ENCODE measurements at regions not wholly inside any gene's neighbourhood (a gene's known extent, or its start where the extent isn't known, plus 50 kb on each side); places are given as distances from the start of the nearest gene placed in this dataset.
"Not testable (repeated sequence)": the region's sequence is repeated elsewhere in the genome, so short reads cannot be mapped to it uniquely, and the experiment has no call there.

DNA sequence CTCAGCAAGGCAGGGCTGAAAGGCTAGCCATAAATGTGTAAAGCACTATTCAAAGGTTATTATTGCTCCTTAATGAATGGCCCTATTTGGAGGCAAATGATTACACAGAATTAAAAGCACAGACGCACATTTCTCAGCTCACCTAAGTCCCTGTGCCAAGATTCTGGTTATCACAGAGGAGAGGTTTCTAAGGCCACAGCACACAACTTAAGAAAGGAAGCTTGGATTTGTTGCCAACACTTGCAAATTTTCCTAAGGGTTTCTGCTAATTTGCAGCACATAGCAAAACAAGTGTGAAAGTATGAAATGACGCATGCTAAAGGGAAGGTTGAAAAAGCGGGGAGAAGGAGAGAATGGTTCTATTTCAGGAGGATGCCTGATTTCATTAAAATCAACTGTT is 834.1 kb upstream of the C9orf72 start:
- in situ Hi-C loops (cut with MboI; ENCODE audit: low sequenced_read_pairs): no loop called here

- in situ Hi-C loops (cut with MboI; ENCODE audit: low sequenced_read_pairs): no loop called here
These were observed 836.6 kb upstream of the C9orf72 start for GRCh38 chr9:28409919-28410318.

DNA sequence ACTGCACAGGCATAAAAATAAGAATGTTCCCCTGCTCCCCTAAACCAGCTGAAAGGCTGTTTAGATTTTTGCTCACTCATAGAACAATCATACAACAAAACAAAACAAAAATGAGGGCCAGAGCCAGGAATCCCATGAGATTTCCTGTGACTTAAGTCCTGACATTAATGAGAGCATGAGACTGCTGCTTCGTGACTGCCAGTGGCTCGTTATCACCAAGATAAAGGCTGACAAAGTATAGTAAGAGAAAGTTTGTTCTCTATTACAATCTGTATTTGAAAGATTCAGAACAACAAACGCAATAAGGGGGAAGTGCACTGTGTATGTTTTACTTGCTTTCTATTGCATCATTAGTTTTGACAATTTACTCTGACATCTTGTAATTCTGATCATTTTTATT is 837.1 kb upstream of the C9orf72 start:
- in situ Hi-C loops (cut with MboI; ENCODE audit: low sequenced_read_pairs): no loop called here

DNA sequence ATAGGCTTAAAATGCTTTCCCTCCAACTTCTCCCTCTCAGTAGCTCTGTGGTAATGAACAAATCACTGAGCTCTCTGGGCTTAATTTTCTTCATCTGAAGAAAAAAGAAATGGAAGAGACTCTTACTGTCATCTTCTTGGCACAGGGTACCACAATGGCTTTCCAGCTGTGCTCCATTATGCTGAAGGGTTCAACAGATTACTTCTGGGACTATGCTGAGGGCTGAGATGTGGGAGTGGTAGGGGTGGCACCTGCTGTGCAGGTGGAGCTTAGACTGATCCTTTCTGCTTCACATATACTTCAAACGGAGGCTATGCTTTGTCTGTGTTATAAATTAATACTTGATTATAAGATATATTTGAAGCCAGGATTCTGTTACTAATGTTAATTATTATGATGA is 840.2 kb upstream of the C9orf72 start:
- in situ Hi-C loops (cut with MboI; ENCODE audit: low sequenced_read_pairs): no loop called here

- in situ Hi-C loops (cut with MboI; ENCODE audit: low sequenced_read_pairs): no loop called here
These were observed 850.0 kb upstream of the C9orf72 start for GRCh38 chr9:28423255-28423654.

- in situ Hi-C loops (cut with MboI; ENCODE audit: low sequenced_read_pairs): loop anchor here (25.0 kb wide), 1 partner anchor 98 kb away; no protein-coding TSS in a partner anchor
These were observed 862.2 kb upstream of the C9orf72 start for GRCh38 chr9:28435456-28435855.

- in situ Hi-C loops (cut with MboI; ENCODE audit: low sequenced_read_pairs): loop anchor here (25.0 kb wide), 1 partner anchor 102 kb away; no protein-coding TSS in a partner anchor
These were observed 866.4 kb upstream of the C9orf72 start for GRCh38 chr9:28439688-28440087.

GRCh38 chr9:28443461-28443860 is 870.2 kb upstream of the C9orf72 start:
- in situ Hi-C loops (cut with MboI; ENCODE audit: low sequenced_read_pairs): loop anchor here (25.0 kb wide), 1 partner anchor 106 kb away; no protein-coding TSS in a partner anchor

- in situ Hi-C loops (cut with MboI; ENCODE audit: low sequenced_read_pairs): loop anchor here (25.0 kb wide), 1 partner anchor 107 kb away; no protein-coding TSS in a partner anchor
These were observed 871.4 kb upstream of the C9orf72 start for GRCh38 chr9:28444637-28445036.

DNA sequence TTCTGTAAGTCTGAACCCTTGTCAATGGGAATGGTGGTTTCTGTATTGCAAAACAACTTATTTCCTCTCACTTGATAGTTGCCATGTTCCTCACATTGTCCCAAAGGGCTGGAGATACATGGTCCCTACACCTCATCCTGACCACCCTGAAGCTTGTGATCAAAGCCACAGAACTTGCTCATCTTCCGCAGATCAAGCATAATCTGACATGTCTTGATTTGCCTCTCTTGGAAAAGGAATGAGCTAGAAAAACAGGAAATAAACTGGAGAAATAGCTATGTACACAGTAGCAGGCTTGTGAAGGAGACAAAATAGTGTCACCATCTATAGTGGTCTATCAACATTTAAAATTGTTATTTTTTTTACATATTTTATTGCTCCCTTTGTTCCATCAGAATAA is 871.9 kb upstream of the C9orf72 start:
- in situ Hi-C loops (cut with MboI; ENCODE audit: low sequenced_read_pairs): loop anchor here (25.0 kb wide), 1 partner anchor 108 kb away; no protein-coding TSS in a partner anchor

DNA sequence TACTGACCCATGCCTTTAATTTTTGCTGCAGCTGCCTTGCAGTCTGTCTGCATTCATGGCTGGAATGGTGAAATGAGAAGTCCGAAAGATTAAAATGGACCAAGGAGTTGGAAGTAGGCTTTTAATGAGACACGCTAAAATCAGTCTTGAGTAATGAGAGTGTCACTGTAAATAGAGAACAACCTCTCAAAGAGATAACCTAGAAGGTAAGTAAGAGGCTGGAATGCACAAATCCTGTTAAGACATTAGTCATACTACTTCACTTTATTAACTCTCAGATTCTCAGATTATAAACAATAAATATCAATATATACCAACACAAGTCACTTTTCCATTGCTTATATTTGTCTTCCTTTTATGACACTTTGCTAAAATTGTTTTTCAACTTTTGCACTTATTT is 880.6 kb upstream of the C9orf72 start:
- in situ Hi-C loops (cut with MboI; ENCODE audit: low sequenced_read_pairs): no loop called here

GRCh38 chr9:28456861-28457260 is 883.6 kb upstream of the C9orf72 start:
- in situ Hi-C loops (cut with MboI; ENCODE audit: low sequenced_read_pairs): no loop called here

DNA sequence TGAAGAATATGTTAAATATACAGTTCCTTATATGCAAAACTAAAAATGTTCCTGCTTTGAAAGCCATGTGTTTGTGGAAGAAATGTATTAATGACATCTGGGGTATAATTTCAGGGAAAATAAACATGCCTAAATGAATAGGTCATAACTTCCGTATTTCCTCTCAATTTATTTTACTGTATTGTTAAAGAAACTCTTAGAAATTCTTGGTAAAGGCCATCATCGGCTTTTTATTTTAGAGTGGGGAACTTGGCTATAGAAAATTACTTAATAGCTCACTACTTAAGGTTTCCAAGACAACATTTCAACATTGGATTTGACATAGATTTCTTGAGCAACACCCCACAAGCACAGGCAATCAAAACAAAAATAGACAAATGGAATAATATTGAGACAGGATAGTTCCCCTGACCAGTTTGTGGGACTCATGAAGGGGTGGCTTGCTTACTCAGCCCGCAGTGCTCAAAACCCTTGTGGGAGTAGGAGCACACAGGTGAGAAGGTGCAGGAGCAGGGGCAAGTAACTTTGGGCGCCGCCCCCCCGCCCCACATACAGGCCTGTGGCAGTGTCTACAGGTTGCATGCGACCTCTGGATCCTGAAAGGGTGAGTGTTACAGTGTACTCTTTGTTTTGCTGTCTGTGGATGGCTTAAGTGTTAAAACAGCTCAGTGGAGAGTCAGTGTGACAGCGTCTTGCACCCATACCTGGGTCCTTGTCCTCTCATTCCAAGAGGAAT is 891.4 kb upstream of the C9orf72 start:
- in situ Hi-C loops (cut with MboI; ENCODE audit: low sequenced_read_pairs): no loop called here

- in situ Hi-C loops (cut with MboI; ENCODE audit: low sequenced_read_pairs): no loop called here
These were observed 898.0 kb upstream of the C9orf72 start for GRCh38 chr9:28471261-28471660.

- in situ Hi-C loops (cut with MboI; ENCODE audit: low sequenced_read_pairs): no loop called here
These were observed 914.3 kb upstream of the C9orf72 start for GRCh38 chr9:28487561-28487960.

- in situ Hi-C loops (cut with MboI; ENCODE audit: low sequenced_read_pairs): no loop called here
These were observed 917.8 kb upstream of the C9orf72 start for GRCh38 chr9:28491121-28491520.

- in situ Hi-C loops (cut with MboI; ENCODE audit: low sequenced_read_pairs): not testable (repeated sequence)
These were observed 924.9 kb upstream of the C9orf72 start for GRCh38 chr9:28498168-28498567.

GRCh38 chr9:28502189-28502588 is 928.9 kb upstream of the C9orf72 start:
- in situ Hi-C loops (cut with MboI; ENCODE audit: low sequenced_read_pairs): no loop called here

- in situ Hi-C loops (cut with MboI; ENCODE audit: low sequenced_read_pairs): no loop called here
These were observed 929.5 kb upstream of the C9orf72 start for GRCh38 chr9:28502741-28503140.

GRCh38 chr9:28503573-28503972 is 930.3 kb upstream of the C9orf72 start:
- in situ Hi-C loops (cut with MboI; ENCODE audit: low sequenced_read_pairs): no loop called here

DNA sequence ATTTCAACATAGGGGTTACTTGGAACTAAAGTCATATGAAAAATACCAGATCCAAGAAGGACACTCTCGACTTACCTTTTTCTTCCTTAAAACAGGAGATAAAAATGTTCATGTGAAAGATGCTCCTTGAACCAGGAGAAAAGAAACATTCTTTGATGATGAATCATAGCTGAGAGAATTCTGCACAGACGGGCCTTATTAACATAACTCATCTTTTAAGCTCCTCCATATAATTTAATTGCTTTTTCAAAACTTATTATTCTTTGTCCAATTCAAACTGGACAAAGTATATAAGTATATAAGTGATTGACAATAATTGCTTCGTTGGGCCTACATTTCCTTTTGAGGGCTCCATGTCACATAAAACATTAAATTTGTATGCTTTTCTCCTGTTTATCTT is 945.2 kb upstream of the C9orf72 start:
- in situ Hi-C loops (cut with MboI; ENCODE audit: low sequenced_read_pairs): no loop called here

DNA sequence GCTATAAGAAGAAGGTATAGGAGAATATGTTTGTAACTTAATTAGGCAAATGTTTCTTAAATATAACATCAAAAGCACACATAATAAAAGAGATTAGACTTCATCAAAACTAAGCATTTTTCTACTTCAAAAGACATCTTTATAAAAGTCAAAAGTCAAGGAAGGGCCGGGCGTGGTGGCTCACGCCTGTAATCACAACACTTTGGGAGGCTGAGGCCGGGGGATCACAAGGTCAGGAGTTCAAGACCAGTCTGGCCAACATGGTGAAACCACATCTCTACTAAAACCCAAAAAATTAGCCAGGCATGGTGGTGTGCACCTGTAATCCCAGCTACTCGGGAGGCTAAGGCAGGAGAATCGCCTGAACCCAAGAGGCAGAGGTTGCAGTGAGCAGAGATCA is 951.0 kb upstream of the C9orf72 start:
- in situ Hi-C loops (cut with MboI; ENCODE audit: low sequenced_read_pairs): not testable (repeated sequence)

GRCh38 chr9:28528049-28528448 is 954.8 kb upstream of the C9orf72 start:
- in situ Hi-C loops (cut with MboI; ENCODE audit: low sequenced_read_pairs): no loop called here

Data from HL-60/S4 (cell line).